Heart right ventricle (tissue), 16 donors: ENCODE measurements at regions not wholly inside any gene's neighbourhood (a gene's known extent, or its start where the extent isn't known, plus 50 kb on each side); places are given as distances from the start of the nearest gene placed in this dataset.
A peak's percentile ranks its signal among the peaks of the same experiment; 100 is the strongest.

Experiments
- ATAC-seq, 8 donors: fragments of 200-7000 bp; cut with Tn5 transposase; one replicate each; pipeline ENCODE4 v1.9.1; 2020; ENCODE audit warnings: mild to moderate bottlenecking in 8 of 8, moderate library complexity in 8 of 8, moderate number of reproducible peaks in 1 of 8
- DNase-seq, 2 donors: peaks; one replicate each; pipeline ENCODE4 v3.0.0-alpha.2; 2020
- H3K27ac ChIP-seq, 10 donors: fragments of 200-600 bp; sonication (generic) in 2 of 10; one replicate each; pipeline versions ENCODE4 v1.5.0 to v1.8.0; 2020 to 2022; ENCODE audit warnings: mild to moderate bottlenecking in 3 of 10
- H3K27me3 ChIP-seq, 7 donors: fragments of 200-600 bp; one replicate each; pipeline ENCODE4 v1.8.0; 2021 to 2022; ENCODE audit warnings: mild to moderate bottlenecking in 2 of 7
- H3K36me3 ChIP-seq, 9 donors: fragments of 200-600 bp; sonication (generic) in 1 of 9; one replicate each; pipeline versions ENCODE4 v1.5.0 to v1.8.0; 2020 to 2022; ENCODE audit warnings: mild to moderate bottlenecking in 2 of 9
- H3K4me1 ChIP-seq, 9 donors: fragments of 200-600 bp; sonication (generic) in 1 of 9; one replicate each; pipeline versions ENCODE4 v1.5.0 to v1.8.0; 2020 to 2022; ENCODE audit warnings: mild to moderate bottlenecking in 4 of 9
- H3K4me3 ChIP-seq, 10 donors: fragments of 200-600 bp; sonication (generic) in 2 of 10; one replicate each; pipeline versions ENCODE4 v1.5.0 to v1.8.0; 2020 to 2022; ENCODE audit warnings: mild to moderate bottlenecking in 7 of 10, moderate library complexity in 2 of 10
- H3K9me3 ChIP-seq, 11 donors: fragments of 200-600 bp in 10 of 11; sonication (generic) in 2 of 11; one replicate each; pipeline versions ENCODE4 v1.5.0 to v1.8.0; 2013 to 2022; ENCODE audit warnings: mild to moderate bottlenecking in 2 of 11, control low read depth in 1 of 11, moderate library complexity in 1 of 11
- WGBS, 2 donors: extraction: QIAGEN DNeasy Blood & Tissue Kit; methylation state at CpG; one replicate each; pipeline ENCODE4 v1.1.7; 2013; ENCODE audit warnings: inconsistent platforms in 1 of 2; 5-methylcytosine and 5-hydroxymethylcytosine counted together
- intact Hi-C, 10 donors: fragments of 100-400 bp; cut with DNase I; formaldehyde crosslinking; loops; one replicate each; pipeline versions ENCODE4 v1.11.1 to v1.14.2; 2022
- TF ChIP-seq, protein P1 (sequence below), 9 donors: fragments of 200-600 bp; sonication (generic) in 2 of 9; IDR thresholded peaks; one replicate each; pipeline versions ENCODE4 v1.5.0 to v1.8.0; 2021 to 2022; ENCODE audit warnings: antibody characterized with exemption in 9 of 9, mild to moderate bottlenecking in 5 of 9, moderate library complexity in 1 of 9
- donor health status: Arrhythmogenic right ventricular cardiomyopathy.
- donor health status: ischemic (EF 13 %, LVEDD 7.1; RV severe dilation, severe dysfunction).
- donor health status: healthy with polysubstance abuse.
- donor health status: DM: no; HTN: yes; CAD: no.
- donor health status: DM: no; HTN: no; CAD: no.
- donor health status: ischemic (EF 25% LVEDD 6.9; RV normal size, moderate dysfunction).
- donor health status: ischemic (EF 25% LVEDD 5.7; RV mildly dilated, moderate dysfunction).
- donor health status: healthy.
- donor health status: DM: yes; HTN: yes; CAD: no.
- donor health status: Ischemic cardiomyopathy.
- donor health status: ischemic (EF 35%, LVEDD 5.7; RV mildly dilated, moderate dysfunction).
- donor health status: nonischemic (EF 11% LVEDD 7.7; RV severe dilation, severe dysfunction).
- donor health status: DM: yes; HTN: yes; CAD: no.
- donor health status: PGD.
- donor health status: ischemic (EF 29% LVEDD 5.4; RV normal size, mild dysfunction).
- donor health status: nonischemic (EF 23%, LVEDD 6.1; RV moderate dilation, normal function).

GRCh38 chr16:85236818-85237150 is 124.5 kb upstream of the CIBAR2 start:
- TF ChIP-seq, protein P1, sequence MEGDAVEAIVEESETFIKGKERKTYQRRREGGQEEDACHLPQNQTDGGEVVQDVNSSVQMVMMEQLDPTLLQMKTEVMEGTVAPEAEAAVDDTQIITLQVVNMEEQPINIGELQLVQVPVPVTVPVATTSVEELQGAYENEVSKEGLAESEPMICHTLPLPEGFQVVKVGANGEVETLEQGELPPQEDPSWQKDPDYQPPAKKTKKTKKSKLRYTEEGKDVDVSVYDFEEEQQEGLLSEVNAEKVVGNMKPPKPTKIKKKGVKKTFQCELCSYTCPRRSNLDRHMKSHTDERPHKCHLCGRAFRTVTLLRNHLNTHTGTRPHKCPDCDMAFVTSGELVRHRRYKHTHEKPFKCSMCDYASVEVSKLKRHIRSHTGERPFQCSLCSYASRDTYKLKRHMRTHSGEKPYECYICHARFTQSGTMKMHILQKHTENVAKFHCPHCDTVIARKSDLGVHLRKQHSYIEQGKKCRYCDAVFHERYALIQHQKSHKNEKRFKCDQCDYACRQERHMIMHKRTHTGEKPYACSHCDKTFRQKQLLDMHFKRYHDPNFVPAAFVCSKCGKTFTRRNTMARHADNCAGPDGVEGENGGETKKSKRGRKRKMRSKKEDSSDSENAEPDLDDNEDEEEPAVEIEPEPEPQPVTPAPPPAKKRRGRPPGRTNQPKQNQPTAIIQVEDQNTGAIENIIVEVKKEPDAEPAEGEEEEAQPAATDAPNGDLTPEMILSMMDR (IDR thresholded peaks at IDR 0.05), result no peak
- Histone ChIP-seq H3K27me3 (peaks cover 0 to 29% (median 0%) of the 10 kb centered on the region in 7 donors), H3K27ac (no peak overlapping the region), H3K4me1 (peaks cover 21 to 67% (median 42%) of the 10 kb centered on the region in 9 donors), H3K36me3 (no peaks in the 10 kb centered on the region), H3K4me3 (no peak overlapping the region), H3K9me3 (no peaks in the 10 kb centered on the region)
- ATAC-seq, result no peak
- intact Hi-C loops, result loop anchor here in 3 of 10 donors (5.0 to 10.0 kb wide), 3 partner anchors 62 to 114 kb away; no protein-coding TSS in a partner anchor
- WGBS, 2 donors, result 83 to 90% methylated on average over 5 of the region's 5 CpGs
- DNase-seq, result no peak

DNA sequence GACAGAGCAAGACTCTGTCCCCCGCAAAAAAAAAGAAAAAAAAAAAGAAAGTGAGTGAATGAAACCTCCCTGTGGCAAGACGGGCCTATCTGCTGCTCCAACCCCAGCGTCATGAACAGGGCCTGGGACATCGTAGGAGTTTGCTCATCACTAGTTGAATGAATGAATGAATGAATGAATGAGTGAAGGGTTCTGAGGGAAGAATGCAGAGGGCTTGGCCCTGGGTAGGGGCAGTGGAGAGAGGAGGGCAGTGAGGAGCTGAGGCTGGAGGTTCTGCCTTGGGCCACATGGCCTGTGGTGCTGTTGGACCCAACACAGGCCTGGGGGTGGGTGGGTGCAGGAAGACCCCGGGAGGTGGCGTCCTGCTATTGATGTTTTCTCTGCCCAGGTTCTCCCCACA is 125.5 kb upstream of the CIBAR2 start:
- Histone ChIP-seq H3K27me3 (peaks cover 0 to 29% (median 0%) of the 10 kb centered on the region in 7 donors), H3K4me3 (no peak overlapping the region), H3K36me3 (no peaks in the 10 kb centered on the region), H3K4me1 (peaks cover 15 to 56% (median 33%) of the 10 kb centered on the region in 9 donors), H3K9me3 (no peaks in the 10 kb centered on the region), H3K27ac (no peak overlapping the region)
- TF ChIP-seq, protein P1 (IDR thresholded peaks at IDR 0.05), result no peak
- DNase-seq (no peak), ATAC-seq (no peak)
- intact Hi-C loops, result loop anchor here in 3 of 10 donors (5.0 to 10.0 kb wide), 3 partner anchors 63 to 116 kb away; no protein-coding TSS in a partner anchor
- WGBS, 2 donors, result 71 to 81% methylated on average over 6 of the region's 6 CpGs

DNA sequence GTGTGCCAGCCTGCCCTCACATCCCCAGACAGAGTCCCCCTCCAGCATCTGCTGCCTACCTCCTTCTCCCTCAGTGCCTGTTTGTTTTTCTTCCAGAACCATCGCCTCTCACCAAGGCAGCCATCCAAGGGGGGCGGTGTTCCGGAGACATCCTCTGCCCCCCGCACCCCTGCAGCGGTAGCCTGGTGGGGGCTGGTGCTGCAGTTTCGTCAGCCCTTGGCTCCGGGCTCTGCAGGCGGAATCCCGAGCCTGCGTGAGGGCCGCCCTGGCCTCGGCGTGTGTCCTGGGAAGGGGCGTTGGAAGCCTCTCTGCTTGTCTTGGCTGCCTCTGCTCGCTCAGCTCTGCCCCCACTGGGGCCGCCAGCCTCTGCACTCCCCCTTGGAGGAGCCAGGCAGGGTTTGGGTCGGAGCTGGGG is 126.0 kb upstream of the CIBAR2 start:
- ATAC-seq (peak in 3 of 8 donors; percentile 6 to 18 (median 12)), DNase-seq (peak; percentile 36 to 58)
- WGBS, 2 donors, result 51 to 60% methylated on average over 17 of the region's 17 CpGs
- H3K4me1 ChIP-seq, result peaks cover 15 to 52% (median 28%) of the 10 kb centered on the region in 9 donors
- no peaks in the 10 kb centered on the region for H3K36me3 ChIP-seq
- intact Hi-C loops, result loop anchor here in 3 of 10 donors (5.0 to 10.0 kb wide), 3 partner anchors 63 to 116 kb away; no protein-coding TSS in a partner anchor
- peaks cover 0 to 29% (median 0%) of the 10 kb centered on the region in 7 donors for H3K27me3 ChIP-seq
- H3K9me3 ChIP-seq, result no peaks in the 10 kb centered on the region
- H3K27ac ChIP-seq, result no peak overlapping the region
- H3K4me3 ChIP-seq, result no peak overlapping the region
- TF ChIP-seq, protein P1 (IDR thresholded peaks at IDR 0.05), result no peak

GRCh38 chr16:85239239-85239638 is 127.0 kb upstream of the CIBAR2 start:
- intact Hi-C loops, result loop anchor here in 3 of 10 donors (5.0 to 10.0 kb wide), 3 partner anchors 64 to 117 kb away; no protein-coding TSS in a partner anchor
- no peak for ATAC-seq
- Histone ChIP-seq H3K4me1 (peaks cover 14 to 43% (median 23%) of the 10 kb centered on the region in 9 donors), H3K27ac (no peak overlapping the region), H3K36me3 (no peaks in the 10 kb centered on the region), H3K9me3 (no peaks in the 10 kb centered on the region), H3K4me3 (no peak overlapping the region), H3K27me3 (peaks cover 0 to 29% (median 0%) of the 10 kb centered on the region in 7 donors)
- DNase-seq, result no peak
- TF ChIP-seq, protein P1 (IDR thresholded peaks at IDR 0.05), result no peak
- WGBS, 2 donors, result 93% methylated on average over 5 of the region's 5 CpGs
